ENCODE measurements at regions not wholly inside any gene's neighbourhood (a gene's known extent, or its start where the extent isn't known, plus 50 kb on each side); places are given as distances from the start of the nearest gene placed in this dataset.

GRCh38 chr6:50217841-50218240 lies 168.1 kb upstream of the DEFB112 start:
- Histone ChIP-seq H3K4me3 (replicated peaks; ENCODE audit: low read depth, low read length) (no peak overlapping the region), H3K36me3 (ENCODE audit: control insufficient read depth, insufficient read depth, low read length) (no peaks in the 10 kb centered on the region), H3K27me3 (replicated peaks; ENCODE audit: control insufficient read depth, insufficient read depth, low read length) (no peaks in the 10 kb centered on the region)
- TF ChIP-seq, protein P1, sequence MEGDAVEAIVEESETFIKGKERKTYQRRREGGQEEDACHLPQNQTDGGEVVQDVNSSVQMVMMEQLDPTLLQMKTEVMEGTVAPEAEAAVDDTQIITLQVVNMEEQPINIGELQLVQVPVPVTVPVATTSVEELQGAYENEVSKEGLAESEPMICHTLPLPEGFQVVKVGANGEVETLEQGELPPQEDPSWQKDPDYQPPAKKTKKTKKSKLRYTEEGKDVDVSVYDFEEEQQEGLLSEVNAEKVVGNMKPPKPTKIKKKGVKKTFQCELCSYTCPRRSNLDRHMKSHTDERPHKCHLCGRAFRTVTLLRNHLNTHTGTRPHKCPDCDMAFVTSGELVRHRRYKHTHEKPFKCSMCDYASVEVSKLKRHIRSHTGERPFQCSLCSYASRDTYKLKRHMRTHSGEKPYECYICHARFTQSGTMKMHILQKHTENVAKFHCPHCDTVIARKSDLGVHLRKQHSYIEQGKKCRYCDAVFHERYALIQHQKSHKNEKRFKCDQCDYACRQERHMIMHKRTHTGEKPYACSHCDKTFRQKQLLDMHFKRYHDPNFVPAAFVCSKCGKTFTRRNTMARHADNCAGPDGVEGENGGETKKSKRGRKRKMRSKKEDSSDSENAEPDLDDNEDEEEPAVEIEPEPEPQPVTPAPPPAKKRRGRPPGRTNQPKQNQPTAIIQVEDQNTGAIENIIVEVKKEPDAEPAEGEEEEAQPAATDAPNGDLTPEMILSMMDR (IDR thresholded peaks at IDR 0.05; ENCODE audit: insufficient read depth, low read length, poor library complexity, severe bottlenecking), result no peak
- DNase-seq (ENCODE audit: extremely low read depth, insufficient read length), result no peak

GRCh38 chr6:50236164-50236563 lies 186.4 kb upstream of the DEFB112 start:
- no peak overlapping the region for H3K4me3 ChIP-seq (replicated peaks; ENCODE audit: low read depth, low read length)
- TF ChIP-seq, protein P1 (IDR thresholded peaks at IDR 0.05; ENCODE audit: insufficient read depth, low read length, poor library complexity, severe bottlenecking), result no peak
- H3K36me3 ChIP-seq (ENCODE audit: control insufficient read depth, insufficient read depth, low read length), result no peaks in the 10 kb centered on the region
- DNase-seq (ENCODE audit: extremely low read depth, insufficient read length), result no peak
- H3K27me3 ChIP-seq (replicated peaks; ENCODE audit: control insufficient read depth, insufficient read depth, low read length), result no peaks in the 10 kb centered on the region

DNA sequence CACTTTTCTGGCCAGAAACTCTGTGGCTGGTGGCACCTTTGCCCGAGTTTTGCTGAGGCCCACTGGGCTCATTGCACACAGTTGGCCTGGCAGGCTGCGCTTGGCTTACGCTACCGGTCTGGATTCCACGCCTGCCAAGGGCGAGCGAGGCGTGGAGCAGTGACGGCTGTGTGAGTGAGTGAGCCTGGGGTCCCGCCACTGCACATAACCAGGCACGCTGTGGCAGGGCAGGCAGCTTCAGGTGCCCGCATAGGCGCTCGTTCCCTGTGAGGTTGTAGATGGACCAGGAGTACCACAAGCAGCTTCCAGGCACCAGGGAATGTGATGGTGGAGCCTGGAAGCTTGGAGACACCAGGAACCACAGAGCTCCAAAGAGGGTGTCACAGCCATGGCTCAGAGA lies 190.1 kb upstream of the DEFB112 start:
- TF ChIP-seq, protein P1 (IDR thresholded peaks at IDR 0.05; ENCODE audit: insufficient read depth, low read length, poor library complexity, severe bottlenecking), result no peak
- DNase-seq (ENCODE audit: extremely low read depth, insufficient read length), result no peak
- Histone ChIP-seq H3K36me3 (ENCODE audit: control insufficient read depth, insufficient read depth, low read length) (no peaks in the 10 kb centered on the region), H3K27me3 (replicated peaks; ENCODE audit: control insufficient read depth, insufficient read depth, low read length) (no peaks in the 10 kb centered on the region), H3K4me3 (replicated peaks; ENCODE audit: low read depth, low read length) (no peak overlapping the region)

DNA sequence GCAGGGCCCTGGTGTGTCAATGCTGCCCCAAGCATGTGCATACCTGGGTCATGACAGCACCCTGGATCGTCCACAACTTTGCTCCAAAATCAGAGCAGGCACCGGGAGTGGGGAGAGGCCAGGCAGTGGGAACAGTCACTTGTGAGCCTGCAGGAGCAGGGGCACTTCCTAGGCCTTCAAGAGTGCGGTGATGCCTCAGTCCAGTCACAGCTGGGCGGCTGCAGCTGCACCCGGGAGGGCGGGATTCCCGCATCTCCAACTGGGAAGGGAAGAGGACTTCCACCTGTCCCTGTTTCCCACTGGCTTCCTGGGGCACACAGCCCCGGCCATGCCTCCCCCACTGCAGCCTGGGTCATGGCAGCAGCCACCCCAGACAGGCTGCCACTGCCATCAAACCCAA lies 191.3 kb upstream of the DEFB112 start:
- H3K27me3 ChIP-seq (replicated peaks; ENCODE audit: control insufficient read depth, insufficient read depth, low read length), result no peaks in the 10 kb centered on the region

DNA sequence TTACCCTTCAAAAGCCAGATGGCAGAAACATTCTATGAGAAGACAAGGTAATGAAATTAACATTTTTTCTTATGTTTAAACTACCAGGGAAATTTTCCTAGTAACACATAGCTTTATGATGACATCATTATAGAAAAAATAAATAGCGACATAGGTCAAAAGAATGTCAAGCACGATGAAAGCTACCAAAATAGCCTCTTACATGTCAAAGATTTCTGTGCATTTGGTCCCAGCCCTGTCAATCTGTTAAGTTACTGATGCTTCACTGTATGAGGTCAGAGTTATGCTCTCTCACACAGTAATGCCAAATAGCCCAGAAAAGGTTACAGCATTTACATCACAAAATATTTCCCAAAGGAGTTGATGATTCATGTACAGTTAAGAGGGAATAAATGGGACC lies 199.8 kb upstream of the DEFB112 start:
- DNase-seq (ENCODE audit: extremely low read depth, insufficient read length), result no peak

More for the DNA sequence above, 191.3 kb upstream of the DEFB112 start:
- Histone ChIP-seq H3K4me3 (replicated peaks; ENCODE audit: low read depth, low read length) (no peak overlapping the region), H3K36me3 (ENCODE audit: control insufficient read depth, insufficient read depth, low read length) (no peaks in the 10 kb centered on the region)
- TF ChIP-seq, protein P1 (IDR thresholded peaks at IDR 0.05; ENCODE audit: insufficient read depth, low read length, poor library complexity, severe bottlenecking), result no peak
- DNase-seq (ENCODE audit: extremely low read depth, insufficient read length), result no peak

More for the DNA sequence above, 199.8 kb upstream of the DEFB112 start:
- H3K36me3 ChIP-seq (ENCODE audit: control insufficient read depth, insufficient read depth, low read length), result no peaks in the 10 kb centered on the region
- no peak overlapping the region for H3K4me3 ChIP-seq (replicated peaks; ENCODE audit: low read depth, low read length)
- H3K27me3 ChIP-seq (replicated peaks; ENCODE audit: control insufficient read depth, insufficient read depth, low read length), result no peaks in the 10 kb centered on the region
- TF ChIP-seq, protein P1 (IDR thresholded peaks at IDR 0.05; ENCODE audit: insufficient read depth, low read length, poor library complexity, severe bottlenecking), result no peak

Measured in GM06990 (cell line).